ENCODE measurements at regions not wholly inside any gene's neighbourhood (a gene's known extent, or its start where the extent isn't known, plus 50 kb on each side); places are given as distances from the start of the nearest gene placed in this dataset.

DNA sequence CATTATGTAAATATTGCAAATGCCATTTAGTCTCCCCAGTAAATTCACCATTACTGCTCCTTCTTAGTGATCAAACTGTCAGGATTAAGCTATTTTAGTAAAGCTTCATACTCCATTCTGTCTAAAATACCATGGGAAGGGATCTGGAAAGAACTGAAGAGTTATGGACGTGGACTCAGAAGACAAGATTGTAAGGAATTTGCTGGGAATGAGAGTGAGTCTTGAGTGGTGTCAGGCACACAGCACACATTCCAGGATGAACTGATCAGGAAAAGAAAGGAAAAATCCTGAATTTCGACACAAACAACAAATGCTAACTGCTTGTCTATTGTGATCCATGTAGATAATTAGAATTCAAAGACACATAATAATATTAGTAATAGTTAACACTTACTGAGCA is 311.0 kb downstream of the CENPC start:
- no peaks in the 10 kb centered on the region for H3K27me3 ChIP-seq
- no peak for DNase-seq
- no peak overlapping the region for H3K27ac ChIP-seq
- no peak overlapping the region for H3K4me3 ChIP-seq
- 44 to 49% (median 47%) methylated on average over 2 of the region's 2 CpGs for WGBS, 3 donors
- no peaks in the 10 kb centered on the region for H3K36me3 ChIP-seq
- no peaks in the 10 kb centered on the region for H3K4me1 ChIP-seq (ENCODE audit: insufficient read depth)
- TF ChIP-seq, protein P1, sequence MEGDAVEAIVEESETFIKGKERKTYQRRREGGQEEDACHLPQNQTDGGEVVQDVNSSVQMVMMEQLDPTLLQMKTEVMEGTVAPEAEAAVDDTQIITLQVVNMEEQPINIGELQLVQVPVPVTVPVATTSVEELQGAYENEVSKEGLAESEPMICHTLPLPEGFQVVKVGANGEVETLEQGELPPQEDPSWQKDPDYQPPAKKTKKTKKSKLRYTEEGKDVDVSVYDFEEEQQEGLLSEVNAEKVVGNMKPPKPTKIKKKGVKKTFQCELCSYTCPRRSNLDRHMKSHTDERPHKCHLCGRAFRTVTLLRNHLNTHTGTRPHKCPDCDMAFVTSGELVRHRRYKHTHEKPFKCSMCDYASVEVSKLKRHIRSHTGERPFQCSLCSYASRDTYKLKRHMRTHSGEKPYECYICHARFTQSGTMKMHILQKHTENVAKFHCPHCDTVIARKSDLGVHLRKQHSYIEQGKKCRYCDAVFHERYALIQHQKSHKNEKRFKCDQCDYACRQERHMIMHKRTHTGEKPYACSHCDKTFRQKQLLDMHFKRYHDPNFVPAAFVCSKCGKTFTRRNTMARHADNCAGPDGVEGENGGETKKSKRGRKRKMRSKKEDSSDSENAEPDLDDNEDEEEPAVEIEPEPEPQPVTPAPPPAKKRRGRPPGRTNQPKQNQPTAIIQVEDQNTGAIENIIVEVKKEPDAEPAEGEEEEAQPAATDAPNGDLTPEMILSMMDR (IDR thresholded peaks at IDR 0.05): no peak
- TF ChIP-seq POLR2A (IDR thresholded peaks at IDR 0.05) (no peak), EP300 (IDR thresholded peaks at IDR 0.05) (no peak)
- H3K9me3 ChIP-seq: no peaks in the 10 kb centered on the region
- intact Hi-C loops (cut with DNase I): no loop called here

DNA sequence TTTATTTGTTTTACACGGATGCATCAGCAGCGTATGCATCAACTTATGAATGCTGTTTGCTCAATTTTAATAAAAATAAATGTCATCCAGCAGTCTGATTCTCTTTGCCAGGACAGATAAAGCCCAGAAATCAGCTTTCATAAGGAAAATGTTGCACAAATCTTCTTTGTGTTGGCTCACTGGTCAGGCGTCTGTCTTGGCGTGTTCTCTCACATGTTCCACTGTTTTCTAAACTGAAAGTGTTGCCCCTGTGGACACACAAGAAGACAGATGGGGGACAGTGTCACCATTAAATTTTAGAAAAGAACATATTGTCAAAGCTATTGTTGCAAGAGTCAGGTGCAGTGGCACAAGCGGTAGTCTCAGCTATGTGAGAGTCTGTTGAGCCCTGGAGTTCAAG is 316.2 kb downstream of the CENPC start:
- intact Hi-C loops (cut with DNase I): no loop called here
- DNase-seq: no peak
- H3K36me3 ChIP-seq: no peaks in the 10 kb centered on the region
- H3K4me3 ChIP-seq: no peak overlapping the region
- H3K27ac ChIP-seq: no peak overlapping the region
- TF ChIP-seq POLR2A (IDR thresholded peaks at IDR 0.05) (no peak), EP300 (IDR thresholded peaks at IDR 0.05) (no peak)
- TF ChIP-seq, protein P1 (IDR thresholded peaks at IDR 0.05): no peak
- H3K4me1 ChIP-seq (ENCODE audit: insufficient read depth): no peaks in the 10 kb centered on the region
- 70 to 82% (median 79%) methylated on average over 5 of the region's 5 CpGs for WGBS, 3 donors
- no peaks in the 10 kb centered on the region for H3K27me3 ChIP-seq
- no peaks in the 10 kb centered on the region for H3K9me3 ChIP-seq

DNA sequence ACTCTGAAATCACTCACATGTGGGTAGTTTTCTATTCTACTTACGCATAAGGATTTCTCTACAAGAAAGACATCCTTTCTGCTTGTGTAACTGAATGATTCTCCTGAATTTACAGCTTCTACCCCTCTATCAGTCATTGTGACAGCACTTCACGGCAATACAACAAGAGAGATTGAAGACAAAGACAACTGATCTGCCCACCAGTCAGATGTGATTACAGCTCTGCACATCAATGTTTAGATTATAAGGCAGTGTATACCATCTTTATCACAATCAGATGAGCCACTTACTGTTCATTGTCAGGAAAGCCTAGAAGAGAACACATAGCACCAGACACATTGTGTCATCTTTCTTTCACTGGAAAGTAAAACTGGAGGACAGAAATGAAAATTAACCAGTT is 324.4 kb downstream of the CENPC start:
- no peak for TF ChIP-seq EP300 (IDR thresholded peaks at IDR 0.05)
- TF ChIP-seq, protein P1 (IDR thresholded peaks at IDR 0.05): no peak
- TF ChIP-seq POLR2A (IDR thresholded peaks at IDR 0.05): no peak
- Histone ChIP-seq H3K9me3 (no peaks in the 10 kb centered on the region), H3K36me3 (no peaks in the 10 kb centered on the region), H3K27me3 (no peaks in the 10 kb centered on the region), H3K4me3 (no peak overlapping the region), H3K4me1 (ENCODE audit: insufficient read depth) (no peaks in the 10 kb centered on the region), H3K27ac (no peak overlapping the region)
- DNase-seq: no peak
- whole genome bisulfite sequencing, 3 donors: 62 to 80% (median 69%) methylated on average over 2 of the region's 2 CpGs
- intact Hi-C loops (cut with DNase I): no loop called here

DNA sequence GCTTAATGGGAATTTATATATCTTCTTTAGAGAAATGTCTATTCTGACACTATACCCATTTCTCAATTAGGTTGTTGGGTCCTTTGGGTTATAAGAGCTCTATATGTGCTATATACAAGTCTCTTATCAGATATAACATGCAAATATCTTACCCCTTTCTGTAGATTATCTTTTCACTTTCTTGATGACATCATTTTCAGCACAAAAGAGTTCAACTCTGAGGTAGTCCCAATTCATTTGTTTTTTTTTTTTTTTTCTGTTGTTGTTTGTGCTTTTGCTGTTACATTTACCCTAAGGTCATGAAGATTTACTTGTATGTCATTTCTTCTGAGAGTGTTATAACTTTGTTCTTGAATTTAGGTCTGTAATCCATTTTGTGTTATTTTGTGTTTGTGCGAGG is 326.4 kb downstream of the CENPC start:
- no peaks in the 10 kb centered on the region for H3K36me3 ChIP-seq
- TF ChIP-seq, protein P1 (IDR thresholded peaks at IDR 0.05): no peak
- no peak for TF ChIP-seq POLR2A (IDR thresholded peaks at IDR 0.05)
- no peak for TF ChIP-seq EP300 (IDR thresholded peaks at IDR 0.05)
- intact Hi-C loops (cut with DNase I): no loop called here
- H3K4me1 ChIP-seq (ENCODE audit: insufficient read depth): no peaks in the 10 kb centered on the region
- no peaks in the 10 kb centered on the region for H3K9me3 ChIP-seq
- WGBS, 3 donors: 79 to 89% (median 87%) methylated on average over 1 of the region's 1 CpG
- no peak overlapping the region for H3K4me3 ChIP-seq
- H3K27ac ChIP-seq: no peak overlapping the region
- no peak for DNase-seq
- no peaks in the 10 kb centered on the region for H3K27me3 ChIP-seq

All from ovary (tissue), 7 donors.